ENCODE measurements at regions not wholly inside any gene's neighbourhood (a gene's known extent, or its start where the extent isn't known, plus 50 kb on each side); places are given as distances from the start of the nearest gene placed in this dataset.

GRCh38 chr17:70713694-70714093 lies 544.4 kb downstream of the KCNJ2 start:
- DNase-seq: no peak
- intact Hi-C loops (cut with DNase I): no loop called here
- H3K27ac ChIP-seq: no peak overlapping the region
- no peaks in the 10 kb centered on the region for H3K9me3 ChIP-seq
- H3K36me3 ChIP-seq: no peaks in the 10 kb centered on the region
- TF ChIP-seq EP300 (IDR thresholded peaks at IDR 0.05) (no peak), POLR2A (IDR thresholded peaks at IDR 0.05) (no peak)
- TF ChIP-seq, protein P1, sequence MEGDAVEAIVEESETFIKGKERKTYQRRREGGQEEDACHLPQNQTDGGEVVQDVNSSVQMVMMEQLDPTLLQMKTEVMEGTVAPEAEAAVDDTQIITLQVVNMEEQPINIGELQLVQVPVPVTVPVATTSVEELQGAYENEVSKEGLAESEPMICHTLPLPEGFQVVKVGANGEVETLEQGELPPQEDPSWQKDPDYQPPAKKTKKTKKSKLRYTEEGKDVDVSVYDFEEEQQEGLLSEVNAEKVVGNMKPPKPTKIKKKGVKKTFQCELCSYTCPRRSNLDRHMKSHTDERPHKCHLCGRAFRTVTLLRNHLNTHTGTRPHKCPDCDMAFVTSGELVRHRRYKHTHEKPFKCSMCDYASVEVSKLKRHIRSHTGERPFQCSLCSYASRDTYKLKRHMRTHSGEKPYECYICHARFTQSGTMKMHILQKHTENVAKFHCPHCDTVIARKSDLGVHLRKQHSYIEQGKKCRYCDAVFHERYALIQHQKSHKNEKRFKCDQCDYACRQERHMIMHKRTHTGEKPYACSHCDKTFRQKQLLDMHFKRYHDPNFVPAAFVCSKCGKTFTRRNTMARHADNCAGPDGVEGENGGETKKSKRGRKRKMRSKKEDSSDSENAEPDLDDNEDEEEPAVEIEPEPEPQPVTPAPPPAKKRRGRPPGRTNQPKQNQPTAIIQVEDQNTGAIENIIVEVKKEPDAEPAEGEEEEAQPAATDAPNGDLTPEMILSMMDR (IDR thresholded peaks at IDR 0.05): no peak
- no peaks in the 10 kb centered on the region for H3K4me1 ChIP-seq (ENCODE audit: insufficient read depth)
- H3K4me3 ChIP-seq: no peak overlapping the region
- H3K27me3 ChIP-seq: no peaks in the 10 kb centered on the region

DNA sequence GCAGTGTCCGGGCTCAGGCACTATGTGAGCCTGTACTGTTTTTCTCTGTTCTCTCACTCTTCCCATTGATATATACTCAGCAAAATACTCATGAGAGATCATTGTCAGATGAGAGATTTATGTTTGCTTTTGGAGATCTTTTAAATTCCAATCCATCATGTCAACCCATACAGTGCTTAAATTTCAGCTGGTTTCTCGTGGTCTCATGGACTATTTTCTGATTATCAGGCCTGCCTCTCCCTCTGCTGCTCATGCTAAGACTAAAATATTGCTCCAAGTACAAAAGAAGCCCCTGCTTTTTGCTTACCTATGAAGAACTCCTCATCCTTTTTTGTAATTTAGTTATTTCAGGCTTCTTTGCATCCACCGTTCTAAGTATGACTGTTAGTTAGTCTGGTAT lies 547.2 kb downstream of the KCNJ2 start:
- Histone ChIP-seq H3K36me3 (no peaks in the 10 kb centered on the region), H3K27ac (no peak overlapping the region), H3K4me3 (no peak overlapping the region), H3K4me1 (ENCODE audit: insufficient read depth) (no peaks in the 10 kb centered on the region), H3K9me3 (no peaks in the 10 kb centered on the region), H3K27me3 (no peaks in the 10 kb centered on the region)
- intact Hi-C loops (cut with DNase I): no loop called here
- WGBS, 3 donors: 60 to 79% (median 64%) methylated on average over 3 of the region's 3 CpGs
- TF ChIP-seq, protein P1 (IDR thresholded peaks at IDR 0.05): no peak
- TF ChIP-seq EP300 (IDR thresholded peaks at IDR 0.05) (no peak), POLR2A (IDR thresholded peaks at IDR 0.05) (no peak)
- DNase-seq: no peak

GRCh38 chr17:70717042-70717441 lies 547.7 kb downstream of the KCNJ2 start:
- 72 to 83% (median 74%) methylated on average over 1 of the region's 1 CpG for WGBS, 3 donors
- H3K36me3 ChIP-seq: no peaks in the 10 kb centered on the region
- H3K4me1 ChIP-seq (ENCODE audit: insufficient read depth): no peaks in the 10 kb centered on the region
- intact Hi-C loops (cut with DNase I): no loop called here
- no peaks in the 10 kb centered on the region for H3K27me3 ChIP-seq
- no peak overlapping the region for H3K27ac ChIP-seq
- no peak for TF ChIP-seq EP300 (IDR thresholded peaks at IDR 0.05)
- TF ChIP-seq, protein P1 (IDR thresholded peaks at IDR 0.05): no peak
- TF ChIP-seq POLR2A (IDR thresholded peaks at IDR 0.05): no peak
- no peaks in the 10 kb centered on the region for H3K9me3 ChIP-seq
- H3K4me3 ChIP-seq: no peak overlapping the region
- no peak for DNase-seq

DNA sequence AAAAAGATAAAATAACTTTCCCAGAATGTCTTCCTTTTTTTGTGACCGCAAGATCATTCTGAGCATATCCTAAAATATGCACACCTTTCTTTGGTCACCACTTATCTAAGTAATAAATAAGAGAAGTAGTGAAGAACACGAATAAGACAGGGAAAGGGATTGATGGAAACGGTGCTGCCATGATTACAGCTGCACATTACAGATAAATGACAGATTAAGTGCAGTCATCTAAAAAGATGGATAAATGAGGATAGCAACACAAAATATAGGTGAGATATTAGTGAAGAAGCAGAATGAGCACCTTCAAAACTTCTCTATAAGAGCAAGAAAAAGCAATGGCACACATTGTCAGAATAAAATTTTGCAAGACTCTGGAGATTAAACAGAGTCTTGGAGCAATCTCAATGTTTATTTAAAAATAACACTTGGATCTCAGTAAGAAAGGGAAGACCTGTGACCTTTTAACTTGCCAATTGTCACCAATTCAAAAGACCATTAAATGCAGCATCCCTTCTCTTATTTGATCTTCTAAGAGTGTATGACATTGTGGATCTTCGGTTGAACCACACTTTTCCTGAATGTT lies 567.1 kb downstream of the KCNJ2 start:
- Histone ChIP-seq H3K4me1 (ENCODE audit: insufficient read depth) (no peaks in the 10 kb centered on the region), H3K4me3 (no peak overlapping the region), H3K9me3 (no peaks in the 10 kb centered on the region), H3K27ac (no peak overlapping the region), H3K27me3 (no peaks in the 10 kb centered on the region), H3K36me3 (no peaks in the 10 kb centered on the region)
- TF ChIP-seq, protein P1 (IDR thresholded peaks at IDR 0.05): no peak
- TF ChIP-seq POLR2A (IDR thresholded peaks at IDR 0.05) (no peak), EP300 (IDR thresholded peaks at IDR 0.05) (no peak)
- no peak for DNase-seq
- intact Hi-C loops (cut with DNase I): no loop called here
- 73 to 75% (median 75%) methylated on average over 4 of the region's 4 CpGs for WGBS, 3 donors

All from ovary (tissue), 7 donors.